ENCODE measurements at regions not wholly inside any gene's neighbourhood (a gene's known extent, or its start where the extent isn't known, plus 50 kb on each side); places are given as distances from the start of the nearest gene placed in this dataset.
"Not testable (repeated sequence)": the region's sequence is repeated elsewhere in the genome, so short reads cannot be mapped to it uniquely, and the experiment has no call there.

- no peaks in the 10 kb centered on the region for H3K27me3 ChIP-seq (ENCODE audit: insufficient read depth, low read length)
- no peak for TF ChIP-seq EZH2 (IDR thresholded peaks at IDR 0.05; ENCODE audit: borderline replicate concordance, low read length)
- no peak for TF ChIP-seq CTCF (IDR thresholded peaks at IDR 0.05; ENCODE audit: low read length)
- no peak overlapping the region for H3K4me2 ChIP-seq (ENCODE audit: low read length)
- no peaks in the 10 kb centered on the region for H3K36me3 ChIP-seq (ENCODE audit: insufficient read depth, low read length)
- no peaks in the 10 kb centered on the region for H3K79me2 ChIP-seq (ENCODE audit: insufficient read depth, low read length)
- no peaks in the 10 kb centered on the region for H3K4me1 ChIP-seq (ENCODE audit: insufficient read depth, low read length, severe bottlenecking)
- no peak overlapping the region for H3K27ac ChIP-seq (ENCODE audit: low read depth, low read length, poor library complexity, severe bottlenecking)
- H3K9me2 ChIP-seq (ENCODE audit: low read depth, low read length) = no peaks in the 10 kb centered on the region
- H4K20me1 ChIP-seq (ENCODE audit: insufficient read depth, low read length) = no peaks in the 10 kb centered on the region
- H3K9me3 ChIP-seq (ENCODE audit: low read length) = no peaks in the 10 kb centered on the region
- no peak overlapping the region for H3K9ac ChIP-seq (ENCODE audit: low read length)
- no peak overlapping the region for H3K4me3 ChIP-seq (ENCODE audit: low read depth, low read length, poor library complexity, severe bottlenecking)
- no peaks in the 10 kb centered on the region for H3F3A ChIP-seq (ENCODE audit: insufficient read depth, low read length)
- no peak overlapping the region for H2AFZ ChIP-seq (ENCODE audit: low read length)
Measured at GRCh38 chr12:131269551-131269950, 315.8 kb downstream of the ADGRD1 start.

GRCh38 chr12:131269977-131270376 is 316.3 kb downstream of the ADGRD1 start:
- not testable (repeated sequence) for H3K4me1 ChIP-seq (ENCODE audit: insufficient read depth, low read length, severe bottlenecking)

GRCh38 chr12:131271724-131272123 is 318.0 kb downstream of the ADGRD1 start:
- no peak overlapping the region for H3K9ac ChIP-seq (ENCODE audit: low read length)
- no peaks in the 10 kb centered on the region for H3K4me1 ChIP-seq (ENCODE audit: insufficient read depth, low read length, severe bottlenecking)
- no peak overlapping the region for H3K4me3 ChIP-seq (ENCODE audit: low read depth, low read length, poor library complexity, severe bottlenecking)
- no peak overlapping the region for H3K4me2 ChIP-seq (ENCODE audit: low read length)
- no peaks in the 10 kb centered on the region for H3K36me3 ChIP-seq (ENCODE audit: insufficient read depth, low read length)
- H3K27ac ChIP-seq (ENCODE audit: low read depth, low read length, poor library complexity, severe bottlenecking) = no peak overlapping the region
- H3K9me2 ChIP-seq (ENCODE audit: low read depth, low read length) = no peaks in the 10 kb centered on the region
- H3K27me3 ChIP-seq (ENCODE audit: insufficient read depth, low read length) = no peaks in the 10 kb centered on the region
- no peak overlapping the region for H2AFZ ChIP-seq (ENCODE audit: low read length)
- H3K79me2 ChIP-seq (ENCODE audit: insufficient read depth, low read length) = no peaks in the 10 kb centered on the region
- no peaks in the 10 kb centered on the region for H4K20me1 ChIP-seq (ENCODE audit: insufficient read depth, low read length)
- no peak for TF ChIP-seq CTCF (IDR thresholded peaks at IDR 0.05; ENCODE audit: low read length)
- TF ChIP-seq EZH2 (IDR thresholded peaks at IDR 0.05; ENCODE audit: borderline replicate concordance, low read length) = no peak
- no peaks in the 10 kb centered on the region for H3K9me3 ChIP-seq (ENCODE audit: low read length)
- H3F3A ChIP-seq (ENCODE audit: insufficient read depth, low read length) = no peaks in the 10 kb centered on the region

More at GRCh38 chr12:131269977-131270376, 316.3 kb downstream of the ADGRD1 start:
- not testable (repeated sequence) for H3K4me2 ChIP-seq (ENCODE audit: low read length); H2AFZ ChIP-seq (ENCODE audit: low read length); H3K9me3 ChIP-seq (ENCODE audit: low read length); H3K79me2 ChIP-seq (ENCODE audit: insufficient read depth, low read length); H3K27ac ChIP-seq (ENCODE audit: low read depth, low read length, poor library complexity, severe bottlenecking); H3F3A ChIP-seq (ENCODE audit: insufficient read depth, low read length); H4K20me1 ChIP-seq (ENCODE audit: insufficient read depth, low read length); H3K4me3 ChIP-seq (ENCODE audit: low read depth, low read length, poor library complexity, severe bottlenecking); H3K36me3 ChIP-seq (ENCODE audit: insufficient read depth, low read length); H3K27me3 ChIP-seq (ENCODE audit: insufficient read depth, low read length); H3K9ac ChIP-seq (ENCODE audit: low read length); H3K9me2 ChIP-seq (ENCODE audit: low read depth, low read length)

- not testable (repeated sequence) for H2AFZ ChIP-seq (ENCODE audit: low read length); H3K36me3 ChIP-seq (ENCODE audit: insufficient read depth, low read length); H3K79me2 ChIP-seq (ENCODE audit: insufficient read depth, low read length); H3K9me2 ChIP-seq (ENCODE audit: low read depth, low read length); H3K9me3 ChIP-seq (ENCODE audit: low read length); H3K27me3 ChIP-seq (ENCODE audit: insufficient read depth, low read length); H3F3A ChIP-seq (ENCODE audit: insufficient read depth, low read length); H3K9ac ChIP-seq (ENCODE audit: low read length); H3K4me2 ChIP-seq (ENCODE audit: low read length); H3K4me3 ChIP-seq (ENCODE audit: low read depth, low read length, poor library complexity, severe bottlenecking); H4K20me1 ChIP-seq (ENCODE audit: insufficient read depth, low read length); H3K27ac ChIP-seq (ENCODE audit: low read depth, low read length, poor library complexity, severe bottlenecking); H3K4me1 ChIP-seq (ENCODE audit: insufficient read depth, low read length, severe bottlenecking)
Measured at GRCh38 chr12:131272283-131272814, 318.6 kb downstream of the ADGRD1 start.

Measured in OCI-LY1 (cell line).